ENCODE measurements at regions not wholly inside any gene's neighbourhood (a gene's known extent, or its start where the extent isn't known, plus 50 kb on each side); places are given as distances from the start of the nearest gene placed in this dataset.

GRCh38 chr4:180560896-180561295 lies 1682.3 kb upstream of the TENM3 start:
- no peak for DNase-seq (ENCODE audit: low read depth in 4 of 4, low spot score in 3 of 4)

GRCh38 chr4:180564026-180564425 lies 1679.2 kb upstream of the TENM3 start:
- no peak for DNase-seq (ENCODE audit: low read depth in 4 of 4, low spot score in 3 of 4)

GRCh38 chr4:180564448-180564847 lies 1678.8 kb upstream of the TENM3 start:
- no peak for DNase-seq (ENCODE audit: low read depth in 4 of 4, low spot score in 3 of 4)

DNA sequence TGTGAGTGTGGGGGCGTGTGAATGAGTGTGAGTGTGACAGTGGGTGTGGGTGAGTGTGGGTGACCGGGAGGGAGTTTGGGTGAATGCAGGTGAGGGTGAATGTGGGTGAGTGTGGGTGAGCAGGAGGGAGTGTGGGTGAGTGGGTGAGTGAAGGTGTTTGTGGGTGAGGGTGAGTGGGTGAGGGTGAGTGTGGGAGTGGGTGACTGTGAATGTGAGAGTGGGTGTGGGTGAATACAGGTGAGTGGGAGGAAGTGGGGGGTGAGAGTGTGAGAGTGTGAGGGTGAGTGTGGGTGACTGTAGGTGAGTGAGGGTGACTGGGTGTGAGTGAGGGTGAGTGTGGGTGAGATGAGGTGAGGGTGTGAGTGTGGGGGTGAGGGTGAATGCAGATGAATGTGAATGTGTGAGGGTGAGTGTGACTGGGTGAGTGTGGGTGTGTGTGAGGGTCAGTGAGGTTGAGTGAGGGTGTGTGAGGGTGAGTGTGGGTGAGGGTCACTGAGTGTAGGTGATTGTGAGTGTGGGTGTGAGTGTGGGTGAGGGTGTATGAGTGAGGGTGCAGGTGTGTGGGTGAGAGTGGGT lies 1677.3 kb upstream of the TENM3 start:
- no peak for DNase-seq (ENCODE audit: low read depth in 4 of 4, low spot score in 3 of 4)

DNA sequence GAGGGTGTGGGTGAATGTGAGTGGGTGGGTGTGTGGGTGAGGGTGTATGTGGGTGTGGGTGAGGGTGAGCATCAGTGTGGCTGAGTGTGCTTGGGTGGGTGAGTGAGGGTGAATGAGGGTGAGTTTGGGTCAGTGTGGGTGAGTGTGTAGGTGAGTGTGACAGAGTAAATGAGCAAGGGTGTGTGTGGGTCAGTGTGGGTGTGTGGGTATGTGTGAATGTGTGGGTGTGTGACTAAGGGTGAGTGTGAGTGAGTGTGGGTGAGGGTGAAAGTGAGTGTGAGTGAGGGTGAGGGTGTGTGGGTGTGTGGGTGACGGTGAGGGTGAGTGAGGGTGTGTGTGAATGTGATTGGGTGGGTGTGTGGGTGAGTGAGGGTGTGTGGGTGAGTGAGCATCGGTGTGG lies 1676.7 kb upstream of the TENM3 start:
- no peak for DNase-seq (ENCODE audit: low read depth in 4 of 4, low spot score in 3 of 4)

DNA sequence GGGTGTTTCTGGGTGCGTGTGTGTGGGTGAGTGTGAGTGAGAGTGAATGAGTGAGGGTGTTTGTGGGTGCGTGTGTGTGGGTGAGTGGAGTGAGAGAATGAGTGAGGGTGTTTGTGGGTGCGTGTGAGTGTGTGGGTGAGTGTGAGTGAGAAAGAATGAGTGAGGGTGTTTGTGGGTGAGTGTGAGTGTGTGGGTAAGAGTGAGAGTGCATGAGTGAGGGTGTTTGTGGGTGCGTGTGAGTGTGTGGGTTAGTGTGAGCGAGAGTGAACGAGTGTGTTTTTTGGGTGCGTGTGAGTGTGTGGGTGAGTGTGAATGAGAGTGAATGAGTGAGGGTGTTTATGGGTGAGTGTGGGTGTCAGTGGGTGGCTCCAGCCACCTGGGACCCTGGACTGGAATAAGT lies 1676.1 kb upstream of the TENM3 start:
- DNase-seq (ENCODE audit: low read depth in 4 of 4, low spot score in 3 of 4) = no peak

DNA sequence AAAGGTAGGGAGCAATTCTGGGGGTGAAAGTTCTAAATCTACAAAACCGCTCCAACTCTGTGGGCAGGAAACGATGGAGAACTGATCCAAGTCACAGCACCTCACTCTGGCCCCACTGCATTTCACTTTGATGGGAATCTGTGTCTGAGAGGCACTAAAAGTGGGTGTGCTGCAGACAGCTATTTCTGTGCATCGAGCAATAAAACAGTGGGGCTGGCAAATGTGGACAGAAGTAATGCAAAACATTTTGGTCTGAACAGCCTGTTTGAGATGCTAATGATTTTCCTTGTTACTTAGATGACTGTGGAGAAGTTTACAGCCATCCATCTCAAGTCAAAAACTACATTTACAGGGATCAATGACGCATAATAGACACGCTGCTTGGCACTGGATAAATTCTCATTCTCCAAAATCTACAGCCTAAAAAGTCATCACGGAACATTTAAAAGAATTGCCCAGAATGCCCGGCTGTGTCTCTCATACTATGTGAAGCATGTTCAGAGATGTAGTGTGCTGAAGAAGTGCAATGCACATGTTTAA lies 1671.6 kb upstream of the TENM3 start:
- DNase-seq (ENCODE audit: low read depth in 4 of 4, low spot score in 3 of 4) = no peak

GRCh38 chr4:180578175-180578574 lies 1665.0 kb upstream of the TENM3 start:
- no peak for DNase-seq (ENCODE audit: low read depth in 4 of 4, low spot score in 3 of 4)

- DNase-seq (ENCODE audit: low read depth in 4 of 4, low spot score in 3 of 4) = no peak
Observed at GRCh38 chr4:180581061-180581460, 1662.1 kb upstream of the TENM3 start.

DNA sequence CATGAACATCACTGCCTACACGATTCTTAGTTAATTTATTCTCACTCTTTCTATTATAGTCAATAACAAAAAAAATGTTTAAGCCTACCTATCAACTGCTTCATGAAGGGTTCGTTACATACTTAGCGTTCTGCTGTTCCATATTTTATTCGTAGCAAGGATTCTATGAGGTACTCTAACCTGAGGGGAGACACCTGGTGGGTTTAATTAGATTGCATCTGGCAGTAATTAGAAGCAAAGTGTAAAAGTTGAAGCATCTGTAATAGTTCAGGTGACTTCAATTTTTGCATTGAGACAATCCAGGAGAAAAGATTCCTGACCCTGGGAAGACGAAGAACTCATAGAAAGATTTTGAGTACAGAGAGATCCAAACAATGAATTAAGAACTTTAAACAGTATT lies 1655.8 kb upstream of the TENM3 start:
- no peak for DNase-seq (ENCODE audit: low read depth in 4 of 4, low spot score in 3 of 4)

DNA sequence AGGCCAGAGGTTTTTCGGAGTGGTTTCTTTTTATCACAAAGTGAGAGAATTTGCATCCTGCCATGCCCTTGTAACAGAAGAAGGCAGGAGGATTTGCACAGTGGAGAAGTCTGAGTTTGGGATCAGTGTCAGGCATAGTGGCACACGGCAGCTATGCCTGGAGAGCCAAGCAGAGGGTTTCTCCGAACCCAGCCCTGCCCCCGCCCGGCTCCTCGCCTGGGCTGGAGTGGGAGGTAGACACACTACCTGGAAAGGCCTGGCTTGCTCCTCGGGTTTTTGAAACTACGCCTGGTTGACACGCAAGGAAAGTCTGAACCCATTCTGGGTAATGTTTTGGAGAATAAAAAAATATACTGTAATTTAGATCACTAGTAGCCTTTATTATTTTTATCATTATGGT lies 1653.6 kb upstream of the TENM3 start:
- DNase-seq (ENCODE audit: low read depth in 4 of 4, low spot score in 3 of 4) = no peak

GRCh38 chr4:180596888-180597483 lies 1646.2 kb upstream of the TENM3 start:
- DNase-seq (ENCODE audit: low read depth in 4 of 4, low spot score in 3 of 4) = no peak

GRCh38 chr4:180598281-180598680 lies 1644.9 kb upstream of the TENM3 start:
- DNase-seq (ENCODE audit: low read depth in 4 of 4, low spot score in 3 of 4) = no peak

- DNase-seq (ENCODE audit: low read depth in 4 of 4, low spot score in 3 of 4) = no peak
Observed at GRCh38 chr4:180603791-180604190, 1639.4 kb upstream of the TENM3 start.

- DNase-seq (ENCODE audit: low read depth in 4 of 4, low spot score in 3 of 4) = no peak
Observed at GRCh38 chr4:180610324-180610723, 1632.9 kb upstream of the TENM3 start.

DNA sequence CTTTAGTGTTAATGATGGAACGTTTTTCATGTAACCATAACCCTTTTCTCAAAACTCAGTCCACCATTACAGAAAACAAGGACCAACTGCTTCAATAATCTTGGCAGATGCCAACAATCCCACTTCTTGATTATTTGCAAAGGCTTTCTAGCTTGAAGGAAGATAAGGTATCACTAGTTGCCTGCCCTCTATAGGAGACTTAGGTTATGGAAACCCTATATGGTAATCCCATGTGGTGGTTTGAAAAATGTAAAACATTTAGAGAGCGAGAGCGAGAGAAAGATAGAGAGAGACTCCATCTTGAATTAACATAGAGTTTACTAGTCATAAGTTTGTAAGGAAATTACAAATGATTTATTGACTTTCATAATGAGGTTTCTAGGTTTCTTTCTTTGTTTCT lies 1627.5 kb upstream of the TENM3 start:
- DNase-seq (ENCODE audit: low read depth in 4 of 4, low spot score in 3 of 4) = no peak

- no peak for DNase-seq (ENCODE audit: low read depth in 4 of 4, low spot score in 3 of 4)
Observed at GRCh38 chr4:180617196-180617595, 1626.0 kb upstream of the TENM3 start.

DNA sequence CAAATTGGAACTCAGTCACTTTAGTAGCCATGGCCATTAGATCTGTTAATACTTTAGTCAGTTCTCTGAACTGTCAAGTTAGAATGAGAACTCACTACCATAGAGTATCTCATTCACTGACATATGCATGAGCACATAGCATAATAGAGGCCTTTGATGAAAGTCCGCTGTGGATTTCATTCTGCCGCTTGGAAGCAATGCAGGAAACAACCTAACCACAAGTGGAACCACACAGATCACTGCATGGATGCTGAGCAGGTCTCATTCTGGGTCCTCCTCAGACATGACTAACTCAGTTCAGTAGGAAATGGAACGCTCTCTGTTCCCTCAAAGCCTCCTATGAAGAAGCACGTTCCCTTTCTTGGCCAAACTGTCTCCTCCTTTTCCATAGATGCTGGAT lies 1624.8 kb upstream of the TENM3 start:
- DNase-seq (ENCODE audit: low read depth in 4 of 4, low spot score in 3 of 4) = no peak

DNA sequence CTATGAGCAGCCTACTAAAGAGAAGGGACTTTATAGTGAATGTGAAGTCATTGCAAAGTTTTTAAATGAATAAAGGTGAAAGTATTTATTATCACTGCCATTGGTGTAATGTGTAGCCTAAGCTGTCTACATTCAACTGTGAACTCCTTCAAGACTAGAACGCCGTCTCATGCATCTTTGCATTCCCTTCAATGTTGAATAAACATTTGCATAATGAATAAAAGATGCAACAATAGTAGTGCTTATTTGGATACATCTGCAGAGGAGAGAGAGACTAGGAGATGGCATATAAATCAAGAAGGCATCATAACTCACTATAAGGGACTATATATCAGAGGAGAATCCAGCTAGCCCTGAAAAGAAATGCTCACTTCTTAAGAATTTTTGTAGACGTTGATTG lies 1623.8 kb upstream of the TENM3 start:
- no peak for DNase-seq (ENCODE audit: low read depth in 4 of 4, low spot score in 3 of 4)

GRCh38 chr4:180622254-180622653 lies 1620.9 kb upstream of the TENM3 start:
- no peak for DNase-seq (ENCODE audit: low read depth in 4 of 4, low spot score in 3 of 4)

- DNase-seq (ENCODE audit: low read depth in 4 of 4, low spot score in 3 of 4) = no peak
Observed at GRCh38 chr4:180625653-180626052, 1617.5 kb upstream of the TENM3 start.

- no peak for DNase-seq (ENCODE audit: low read depth in 4 of 4, low spot score in 3 of 4)
Observed at GRCh38 chr4:180630012-180630665, 1613.1 kb upstream of the TENM3 start.
